ENCODE measurements at regions not wholly inside any gene's neighbourhood (a gene's known extent, or its start where the extent isn't known, plus 50 kb on each side); places are given as distances from the start of the nearest gene placed in this dataset.
"Not testable (repeated sequence)": the region's sequence is repeated elsewhere in the genome, so short reads cannot be mapped to it uniquely, and the experiment has no call there.

DNA sequence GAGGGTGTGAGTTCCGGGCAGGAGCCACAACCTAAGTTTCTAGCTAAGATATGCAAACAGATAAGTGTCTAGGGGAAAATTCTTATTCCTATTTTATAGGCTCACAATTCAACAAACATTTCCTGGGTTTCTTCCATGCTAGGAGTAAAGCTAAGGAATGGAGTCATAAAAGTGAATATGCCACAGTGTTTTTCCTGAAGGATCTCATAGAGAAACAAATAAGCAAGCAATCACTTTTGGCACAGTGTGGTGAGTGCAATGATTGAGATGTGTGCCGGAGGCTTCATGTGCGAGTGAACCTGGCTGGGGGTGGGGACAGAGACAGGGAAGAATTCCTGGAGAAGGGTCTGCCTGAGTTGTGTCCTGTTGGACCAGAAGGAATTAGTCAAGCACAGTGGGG lies 147.4 kb downstream of the TENT5C start:
- H3K27ac ChIP-seq (ENCODE audit: low read depth in 2 of 2, low read length in 2 of 2) = peak overlapping the region in 1 of 2 donors; percentile 38

DNA sequence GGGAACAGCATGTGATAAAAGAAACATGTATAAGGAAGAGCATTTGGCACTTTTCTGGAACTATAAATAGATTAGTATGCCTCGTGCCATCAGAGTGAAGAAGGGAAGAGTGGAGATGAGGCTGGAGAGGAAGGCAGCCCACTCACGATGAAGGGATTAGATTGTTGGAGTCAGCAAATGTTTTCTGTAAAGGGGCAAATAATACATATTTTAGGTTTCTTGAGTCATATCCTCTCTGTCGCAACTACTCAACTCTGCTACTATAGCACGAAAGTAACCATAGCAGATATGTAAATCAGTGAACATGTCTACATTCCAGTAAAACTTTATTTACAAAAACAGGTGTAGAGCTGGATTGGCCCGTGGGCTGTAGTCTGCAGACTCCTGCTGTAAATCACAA lies 147.8 kb downstream of the TENT5C start:
- Histone ChIP-seq H3K4me3 (ENCODE audit: low read length in 2 of 2) (peak overlapping the region; percentile 57 to 61), H3K27ac (ENCODE audit: low read depth in 2 of 2, low read length in 2 of 2) (peak overlapping the region in 1 of 2 donors; percentile 38), H3K27me3 (ENCODE audit: control insufficient read depth in 2 of 2, insufficient read depth in 2 of 2, low read length in 2 of 2) (no peaks in the 10 kb centered on the region), H3K36me3 (ENCODE audit: control insufficient read depth in 2 of 2, insufficient read depth in 2 of 2, low read length in 2 of 2) (no peaks in the 10 kb centered on the region), H3K9ac (ENCODE audit: low read depth in 1 of 2, low read length in 2 of 2) (no peak overlapping the region), H3K9me3 (ENCODE audit: control insufficient read depth in 2 of 2, low read length in 2 of 2) (no peaks in the 10 kb centered on the region), H3K4me1 (ENCODE audit: control insufficient read depth in 2 of 2, insufficient read depth in 2 of 2, low read length in 2 of 2) (peaks cover 11 to 13% of the 10 kb centered on the region in 2 donors)

More for the DNA sequence above, 147.4 kb downstream of the TENT5C start:
- Histone ChIP-seq H3K4me3 (ENCODE audit: low read length in 2 of 2) (peak overlapping the region in 1 of 2 donors; percentile 61), H3K4me1 (ENCODE audit: control insufficient read depth in 2 of 2, insufficient read depth in 2 of 2, low read length in 2 of 2) (peaks cover 8 to 11% of the 10 kb centered on the region in 2 donors), H3K9me3 (ENCODE audit: control insufficient read depth in 2 of 2, low read length in 2 of 2) (no peaks in the 10 kb centered on the region), H3K36me3 (ENCODE audit: control insufficient read depth in 2 of 2, insufficient read depth in 2 of 2, low read length in 2 of 2) (no peaks in the 10 kb centered on the region), H3K9ac (ENCODE audit: low read depth in 1 of 2, low read length in 2 of 2) (no peak overlapping the region), H3K27me3 (ENCODE audit: control insufficient read depth in 2 of 2, insufficient read depth in 2 of 2, low read length in 2 of 2) (no peaks in the 10 kb centered on the region)

DNA sequence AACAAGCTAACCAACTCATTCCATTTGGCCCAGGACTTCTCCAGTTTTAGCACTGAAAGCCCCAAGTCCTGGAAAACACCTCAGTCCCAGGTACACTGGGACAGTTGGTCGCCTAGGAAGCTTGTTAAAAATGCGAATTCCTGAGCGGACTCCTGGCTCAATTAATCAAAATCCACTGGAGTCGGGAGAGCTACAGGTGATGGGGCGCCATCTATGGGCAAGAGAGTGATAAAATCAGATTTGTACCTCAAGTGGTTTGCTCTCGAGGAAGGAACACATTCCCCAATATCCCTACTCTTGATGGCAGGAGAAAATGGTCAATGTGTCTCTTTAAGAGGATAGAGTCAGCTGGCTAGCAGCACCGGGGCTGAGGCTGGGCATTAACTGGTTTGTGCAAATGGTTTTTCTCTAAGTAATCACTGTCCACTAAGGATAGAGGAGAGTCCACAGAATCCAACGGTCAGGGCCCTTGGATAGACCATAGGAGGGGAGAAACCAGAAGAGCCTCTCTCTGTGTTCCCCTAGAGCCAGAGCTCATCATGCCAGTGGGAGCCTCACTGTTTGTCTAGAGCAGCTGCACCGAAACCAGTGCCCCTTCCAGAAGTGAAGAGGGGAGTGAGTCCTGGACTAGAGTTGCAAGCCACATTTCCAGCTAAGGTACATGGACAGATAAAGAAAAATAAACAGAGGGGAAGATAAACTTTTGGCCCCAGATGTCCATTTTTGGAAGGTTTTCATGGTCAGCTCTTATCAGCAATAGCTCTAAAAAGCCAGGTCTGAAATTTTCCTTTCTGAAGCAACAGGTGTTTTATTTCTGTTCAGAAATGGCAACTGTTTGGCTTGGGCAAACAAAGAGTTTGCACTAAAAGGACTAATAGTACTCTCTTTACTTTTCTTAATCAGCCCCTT lies 148.5 kb downstream of the TENT5C start:
- H3K9ac ChIP-seq (ENCODE audit: low read depth in 1 of 2, low read length in 2 of 2) = no peak overlapping the region
- peak overlapping the region; percentile 57 to 61 for H3K4me3 ChIP-seq (ENCODE audit: low read length in 2 of 2)
- no peaks in the 10 kb centered on the region for H3K27me3 ChIP-seq (ENCODE audit: control insufficient read depth in 2 of 2, insufficient read depth in 2 of 2, low read length in 2 of 2)
- H3K36me3 ChIP-seq (ENCODE audit: control insufficient read depth in 2 of 2, insufficient read depth in 2 of 2, low read length in 2 of 2) = no peaks in the 10 kb centered on the region
- H3K9me3 ChIP-seq (ENCODE audit: control insufficient read depth in 2 of 2, low read length in 2 of 2) = no peaks in the 10 kb centered on the region
- H3K27ac ChIP-seq (ENCODE audit: low read depth in 2 of 2, low read length in 2 of 2) = no peak overlapping the region
- H3K4me1 ChIP-seq (ENCODE audit: control insufficient read depth in 2 of 2, insufficient read depth in 2 of 2, low read length in 2 of 2) = peaks cover 18% of the 10 kb centered on the region in 2 donors

DNA sequence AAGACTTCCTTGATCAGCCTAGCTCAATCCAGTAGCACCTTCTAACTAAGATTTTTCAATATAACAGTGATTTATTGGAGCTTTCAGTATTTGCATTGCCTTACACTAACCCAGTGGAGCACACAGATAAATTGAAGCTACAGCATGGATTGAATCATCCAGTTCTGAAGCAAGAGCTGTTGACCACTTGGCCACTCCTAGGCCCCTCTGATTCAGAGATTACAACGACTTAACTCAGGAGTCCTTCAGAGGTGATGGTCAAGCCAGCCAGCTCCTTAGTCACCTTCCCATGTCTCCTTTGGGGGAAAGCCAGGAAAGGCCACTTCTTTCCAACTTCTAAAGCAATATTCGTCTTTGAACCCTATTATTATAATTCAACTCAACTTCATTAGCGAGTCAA lies 151.8 kb downstream of the TENT5C start:
- H3K27ac ChIP-seq (ENCODE audit: low read depth in 2 of 2, low read length in 2 of 2) = peak overlapping the region in 1 of 2 donors; percentile 24

DNA sequence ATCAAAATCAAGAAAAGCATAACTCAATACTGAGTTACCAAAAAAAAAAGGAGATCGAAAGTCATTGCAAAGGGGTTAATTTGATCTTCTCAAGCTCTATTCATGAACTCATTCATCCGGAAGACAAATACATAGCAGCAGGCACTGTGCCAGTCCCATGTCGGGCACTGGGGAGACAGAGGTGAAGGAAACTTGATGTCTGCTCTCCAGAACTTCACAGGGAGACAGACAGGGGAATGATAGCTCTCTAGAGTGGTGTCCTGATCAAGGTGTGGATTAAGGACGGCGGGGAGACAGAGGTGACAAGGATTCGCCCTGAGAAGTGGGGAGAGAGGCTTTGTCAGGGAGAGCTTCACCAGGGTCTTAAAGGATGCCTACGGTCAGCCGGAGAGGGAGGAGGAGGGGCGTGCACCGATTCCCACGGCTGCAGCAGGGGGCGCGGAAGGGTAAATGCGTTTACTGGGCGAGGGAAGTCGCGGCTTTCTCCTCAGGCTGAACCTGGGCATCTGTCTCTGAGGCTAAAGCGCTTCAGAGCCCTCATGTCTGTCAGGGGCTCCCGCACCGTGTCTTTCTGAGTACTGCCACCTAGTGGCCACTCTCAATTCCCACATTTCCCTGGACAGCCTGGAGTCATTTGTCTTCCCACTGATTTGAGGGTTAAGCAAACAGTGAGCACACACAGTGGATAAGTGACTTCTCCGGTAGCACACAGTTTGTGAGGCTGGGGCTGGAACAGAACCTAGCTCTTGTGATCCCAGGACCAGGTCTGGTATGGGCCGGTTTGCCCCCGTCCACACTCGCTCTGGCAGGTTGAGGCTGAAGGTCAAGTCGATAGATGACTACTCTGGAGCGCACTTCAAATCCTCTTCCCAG lies 152.8 kb downstream of the TENT5C start:
- no peaks in the 10 kb centered on the region for H3K36me3 ChIP-seq (ENCODE audit: control insufficient read depth in 2 of 2, insufficient read depth in 2 of 2, low read length in 2 of 2)
- H3K4me1 ChIP-seq (ENCODE audit: control insufficient read depth in 2 of 2, insufficient read depth in 2 of 2, low read length in 2 of 2) = peaks cover 11 to 14% of the 10 kb centered on the region in 2 donors
- peak overlapping the region; percentile 56 to 69 for H3K4me3 ChIP-seq (ENCODE audit: low read length in 2 of 2)
- H3K27ac ChIP-seq (ENCODE audit: low read depth in 2 of 2, low read length in 2 of 2) = peak overlapping the region; percentile 50 to 70
- no peaks in the 10 kb centered on the region for H3K9me3 ChIP-seq (ENCODE audit: control insufficient read depth in 2 of 2, low read length in 2 of 2)
- H3K27me3 ChIP-seq (ENCODE audit: control insufficient read depth in 2 of 2, insufficient read depth in 2 of 2, low read length in 2 of 2) = no peaks in the 10 kb centered on the region
- H3K9ac ChIP-seq (ENCODE audit: low read depth in 1 of 2, low read length in 2 of 2) = peak overlapping the region; percentile 27 to 51

More for the DNA sequence above, 151.8 kb downstream of the TENT5C start:
- no peak overlapping the region for H3K4me3 ChIP-seq (ENCODE audit: low read length in 2 of 2)
- no peaks in the 10 kb centered on the region for H3K27me3 ChIP-seq (ENCODE audit: control insufficient read depth in 2 of 2, insufficient read depth in 2 of 2, low read length in 2 of 2)
- H3K4me1 ChIP-seq (ENCODE audit: control insufficient read depth in 2 of 2, insufficient read depth in 2 of 2, low read length in 2 of 2) = peaks cover 18% of the 10 kb centered on the region in 2 donors
- no peak overlapping the region for H3K9ac ChIP-seq (ENCODE audit: low read depth in 1 of 2, low read length in 2 of 2)
- no peaks in the 10 kb centered on the region for H3K36me3 ChIP-seq (ENCODE audit: control insufficient read depth in 2 of 2, insufficient read depth in 2 of 2, low read length in 2 of 2)
- H3K9me3 ChIP-seq (ENCODE audit: control insufficient read depth in 2 of 2, low read length in 2 of 2) = no peaks in the 10 kb centered on the region

DNA sequence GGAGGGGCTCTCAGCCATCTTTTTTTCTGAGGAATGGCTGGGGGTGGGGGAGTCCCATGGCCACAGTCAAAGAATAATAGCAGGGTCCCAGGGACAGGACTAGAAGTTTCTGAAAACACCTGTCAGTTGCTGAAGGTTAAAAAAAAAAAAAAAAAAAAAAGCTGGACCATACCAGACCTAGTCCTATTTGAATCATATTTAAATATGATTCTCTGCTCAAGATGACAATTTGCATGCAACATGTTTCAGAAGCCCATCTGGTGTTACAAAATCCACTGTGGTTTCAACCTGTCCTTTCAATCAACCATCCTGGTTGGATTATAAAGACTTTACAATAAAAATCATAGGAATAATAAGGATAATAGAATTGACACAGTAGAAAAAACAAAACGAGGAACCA lies 153.7 kb downstream of the TENT5C start:
- Histone ChIP-seq H3K27ac (ENCODE audit: low read depth in 2 of 2, low read length in 2 of 2) (peak overlapping the region in 1 of 2 donors; percentile 70), H3K27me3 (ENCODE audit: control insufficient read depth in 2 of 2, insufficient read depth in 2 of 2, low read length in 2 of 2) (no peaks in the 10 kb centered on the region), H3K9me3 (ENCODE audit: control insufficient read depth in 2 of 2, low read length in 2 of 2) (no peaks in the 10 kb centered on the region), H3K36me3 (ENCODE audit: control insufficient read depth in 2 of 2, insufficient read depth in 2 of 2, low read length in 2 of 2) (no peaks in the 10 kb centered on the region), H3K9ac (ENCODE audit: low read depth in 1 of 2, low read length in 2 of 2) (no peak overlapping the region), H3K4me3 (ENCODE audit: low read length in 2 of 2) (no peak overlapping the region), H3K4me1 (ENCODE audit: control insufficient read depth in 2 of 2, insufficient read depth in 2 of 2, low read length in 2 of 2) (peaks cover 7 to 10% of the 10 kb centered on the region in 2 donors)

DNA sequence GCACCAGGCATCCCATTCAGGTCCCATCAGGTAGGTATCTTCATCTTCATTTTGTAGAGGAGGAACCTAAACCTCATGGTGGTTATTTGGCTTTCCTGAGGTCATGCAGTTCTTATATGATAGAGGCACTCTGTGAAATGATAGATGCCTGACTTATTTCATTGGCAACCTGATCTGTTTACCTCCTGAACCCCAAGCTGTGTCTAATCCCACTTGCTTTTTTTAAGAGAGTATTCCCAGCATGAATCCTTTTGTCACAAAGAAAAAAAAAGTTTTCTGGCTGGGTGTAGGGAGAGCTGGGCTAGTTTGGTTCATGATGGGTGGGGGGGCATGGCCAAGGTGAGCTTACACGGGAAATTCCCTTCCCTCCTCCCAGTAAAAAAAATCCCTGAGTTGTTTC lies 154.2 kb downstream of the TENT5C start:
- Histone ChIP-seq H3K4me1 (ENCODE audit: control insufficient read depth in 2 of 2, insufficient read depth in 2 of 2, low read length in 2 of 2) (peaks cover 7 to 10% of the 10 kb centered on the region in 2 donors), H3K27me3 (ENCODE audit: control insufficient read depth in 2 of 2, insufficient read depth in 2 of 2, low read length in 2 of 2) (no peaks in the 10 kb centered on the region), H3K36me3 (ENCODE audit: control insufficient read depth in 2 of 2, insufficient read depth in 2 of 2, low read length in 2 of 2) (no peaks in the 10 kb centered on the region), H3K27ac (ENCODE audit: low read depth in 2 of 2, low read length in 2 of 2) (peak overlapping the region in 1 of 2 donors; percentile 50), H3K4me3 (ENCODE audit: low read length in 2 of 2) (no peak overlapping the region), H3K9ac (ENCODE audit: low read depth in 1 of 2, low read length in 2 of 2) (no peak overlapping the region), H3K9me3 (ENCODE audit: control insufficient read depth in 2 of 2, low read length in 2 of 2) (no peaks in the 10 kb centered on the region)

DNA sequence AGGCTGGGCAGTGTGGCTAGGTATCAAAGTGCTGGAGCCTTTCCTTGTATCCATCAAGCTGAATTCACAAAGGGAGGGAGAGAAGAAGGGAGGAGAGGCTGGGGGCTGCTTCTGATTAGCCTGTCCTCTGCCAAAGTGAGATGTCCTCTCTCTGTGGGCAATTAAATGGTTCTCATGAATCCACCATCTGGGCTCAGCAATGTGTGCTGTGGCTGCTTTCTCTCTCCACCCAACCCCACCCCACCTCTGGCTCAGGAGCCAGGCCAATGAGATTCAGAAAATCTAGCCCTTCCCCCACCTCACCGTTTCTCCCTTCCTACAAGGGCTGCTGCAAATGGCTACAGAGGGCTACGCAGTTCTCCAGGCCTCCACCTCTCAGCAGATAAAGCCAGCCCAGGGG lies 154.6 kb downstream of the TENT5C start:
- Histone ChIP-seq H3K4me1 (ENCODE audit: control insufficient read depth in 2 of 2, insufficient read depth in 2 of 2, low read length in 2 of 2) (peaks cover 7 to 10% of the 10 kb centered on the region in 2 donors), H3K27me3 (ENCODE audit: control insufficient read depth in 2 of 2, insufficient read depth in 2 of 2, low read length in 2 of 2) (no peaks in the 10 kb centered on the region), H3K9ac (ENCODE audit: low read depth in 1 of 2, low read length in 2 of 2) (no peak overlapping the region)

DNA sequence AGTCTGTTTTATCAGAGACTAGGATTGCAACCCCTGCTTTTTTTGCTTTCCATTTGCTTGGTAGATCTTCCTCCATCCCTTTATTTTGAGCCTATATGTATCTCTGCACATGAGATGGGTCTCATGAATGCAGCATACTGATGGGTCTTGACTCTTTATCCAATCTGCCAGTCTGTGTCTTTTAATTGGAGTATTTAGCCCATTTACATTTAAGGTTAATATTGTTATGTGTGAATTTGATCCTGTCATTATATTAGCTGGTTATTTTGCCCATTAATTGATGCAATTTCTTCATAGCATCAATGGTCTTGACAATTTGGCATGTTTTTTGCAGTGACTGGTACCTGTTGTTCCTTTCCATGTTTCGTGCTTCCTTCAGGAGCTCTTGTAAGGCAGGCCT lies 161.7 kb downstream of the GDAP2 start:
- not testable (repeated sequence) for H3K36me3 ChIP-seq (ENCODE audit: control insufficient read depth in 2 of 2, insufficient read depth in 2 of 2, low read length in 2 of 2); H3K27me3 ChIP-seq (ENCODE audit: control insufficient read depth in 2 of 2, insufficient read depth in 2 of 2, low read length in 2 of 2); H3K9ac ChIP-seq (ENCODE audit: low read depth in 1 of 2, low read length in 2 of 2); H3K4me1 ChIP-seq (ENCODE audit: control insufficient read depth in 2 of 2, insufficient read depth in 2 of 2, low read length in 2 of 2); H3K4me3 ChIP-seq (ENCODE audit: low read length in 2 of 2); H3K27ac ChIP-seq (ENCODE audit: low read depth in 2 of 2, low read length in 2 of 2)
- H3K9me3 ChIP-seq (ENCODE audit: control insufficient read depth in 2 of 2, low read length in 2 of 2) = peaks cover 4 to 14% of the 10 kb centered on the region in 2 donors

More for the DNA sequence above, 154.6 kb downstream of the TENT5C start:
- no peaks in the 10 kb centered on the region for H3K9me3 ChIP-seq (ENCODE audit: control insufficient read depth in 2 of 2, low read length in 2 of 2)
- peak overlapping the region in 1 of 2 donors; percentile 50 for H3K27ac ChIP-seq (ENCODE audit: low read depth in 2 of 2, low read length in 2 of 2)
- no peaks in the 10 kb centered on the region for H3K36me3 ChIP-seq (ENCODE audit: control insufficient read depth in 2 of 2, insufficient read depth in 2 of 2, low read length in 2 of 2)
- H3K4me3 ChIP-seq (ENCODE audit: low read length in 2 of 2) = no peak overlapping the region

Data from mucosa of rectum (tissue), 2 donors.